BLaER1 (cell line): ENCODE measurements at regions not wholly inside any gene's neighbourhood (a gene's known extent, or its start where the extent isn't known, plus 50 kb on each side); places are given as distances from the start of the nearest gene placed in this dataset.

Experiments
- H3K27ac ChIP-seq: shearing (Covaris generic); formaldehyde crosslinking; 2 replicates; pipeline ENCODE4 v1.8.1; 2022
- H3K27me3 ChIP-seq: shearing (Covaris generic); formaldehyde crosslinking; 2 replicates; pipeline ENCODE4 v1.8.1; 2022
- H3K36me3 ChIP-seq: shearing (Covaris generic); formaldehyde crosslinking; 2 replicates; pipeline ENCODE4 v1.8.1; 2022
- H3K4me1 ChIP-seq: shearing (Covaris generic); formaldehyde crosslinking; 2 replicates; pipeline ENCODE4 v1.8.1; 2022
- H3K4me2 ChIP-seq: shearing (Covaris generic); formaldehyde crosslinking; 2 replicates; pipeline ENCODE4 v1.8.1; 2022
- H3K4me3 ChIP-seq: shearing (Covaris generic); formaldehyde crosslinking; 2 replicates; pipeline ENCODE4 v1.8.1; 2022
- H3K9ac ChIP-seq: shearing (Covaris generic); formaldehyde crosslinking; 2 replicates; pipeline ENCODE4 v1.8.1; 2022
- H3K9me3 ChIP-seq: shearing (Covaris generic); formaldehyde crosslinking; 2 replicates; pipeline ENCODE4 v1.8.1; 2022
- H4K20me1 ChIP-seq: shearing (Covaris generic); formaldehyde crosslinking; 2 replicates; pipeline ENCODE4 v1.8.1; 2022
- Cebpa-rat ChIP-seq: shearing (Covaris generic); IDR thresholded peaks from 2 replicates; pipeline ENCODE4 v1.8.1; 2022

- Histone ChIP-seq H3K4me2 (no peak overlapping the region), H3K4me3 (no peak overlapping the region), H3K27ac (no peak overlapping the region), H3K9me3 (no peaks in the 10 kb centered on the region), H3K9ac (no peak overlapping the region), H3K36me3 (no peaks in the 10 kb centered on the region), H4K20me1 (no peaks in the 10 kb centered on the region), H3K27me3 (no peaks in the 10 kb centered on the region), H3K4me1 (no peaks in the 10 kb centered on the region)
- no peak for TF ChIP-seq Cebpa-rat
Measured at GRCh38 chr16:49012961-49013726, 268.5 kb downstream of the CBLN1 start.

- H3K27me3 ChIP-seq: no peaks in the 10 kb centered on the region
- no peak overlapping the region for H3K4me3 ChIP-seq
- H3K27ac ChIP-seq: no peak overlapping the region
- no peaks in the 10 kb centered on the region for H3K9me3 ChIP-seq
- H4K20me1 ChIP-seq: no peaks in the 10 kb centered on the region
- H3K4me2 ChIP-seq: no peak overlapping the region
- TF ChIP-seq Cebpa-rat: no peak
- H3K9ac ChIP-seq: no peak overlapping the region
- H3K36me3 ChIP-seq: no peaks in the 10 kb centered on the region
- H3K4me1 ChIP-seq: no peaks in the 10 kb centered on the region
Measured at GRCh38 chr16:49011901-49012300, 269.7 kb downstream of the CBLN1 start.

GRCh38 chr16:49010879-49011278, 270.8 kb downstream of the CBLN1 start:
- TF ChIP-seq Cebpa-rat: no peak
- H3K4me2 ChIP-seq: no peak overlapping the region
- no peak overlapping the region for H3K4me3 ChIP-seq
- no peaks in the 10 kb centered on the region for H3K9me3 ChIP-seq
- H3K27ac ChIP-seq: no peak overlapping the region
- no peaks in the 10 kb centered on the region for H4K20me1 ChIP-seq
- H3K9ac ChIP-seq: no peak overlapping the region
- no peaks in the 10 kb centered on the region for H3K4me1 ChIP-seq
- H3K36me3 ChIP-seq: no peaks in the 10 kb centered on the region
- H3K27me3 ChIP-seq: no peaks in the 10 kb centered on the region

DNA sequence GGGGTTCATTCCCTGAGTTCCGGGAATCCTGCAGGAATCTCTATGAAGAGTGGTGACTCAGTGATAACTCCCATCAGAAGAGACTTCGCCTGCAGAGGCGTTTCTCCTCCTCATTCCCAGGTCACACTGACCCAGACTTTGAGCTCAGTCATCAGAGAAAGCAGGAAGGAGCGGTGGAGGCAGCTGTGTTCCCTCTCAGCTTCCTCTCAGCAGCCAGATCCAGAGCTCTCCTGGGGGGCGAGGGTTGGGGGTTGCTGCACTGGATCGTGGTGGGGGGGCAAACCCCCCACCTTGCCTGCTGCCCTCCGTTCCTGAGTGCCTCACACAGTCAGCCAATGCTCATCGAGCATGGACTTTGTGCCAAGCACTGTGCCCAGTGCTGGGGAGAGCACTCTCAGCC, 271.2 kb downstream of the CBLN1 start:
- no peak for TF ChIP-seq Cebpa-rat
- no peak overlapping the region for H3K27ac ChIP-seq
- H4K20me1 ChIP-seq: no peaks in the 10 kb centered on the region
- H3K4me3 ChIP-seq: no peak overlapping the region
- no peaks in the 10 kb centered on the region for H3K27me3 ChIP-seq
- no peak overlapping the region for H3K9ac ChIP-seq
- no peaks in the 10 kb centered on the region for H3K9me3 ChIP-seq
- H3K4me1 ChIP-seq: no peaks in the 10 kb centered on the region
- no peaks in the 10 kb centered on the region for H3K36me3 ChIP-seq
- H3K4me2 ChIP-seq: no peak overlapping the region

GRCh38 chr16:49009204-49009603, 272.4 kb downstream of the CBLN1 start:
- no peak overlapping the region for H3K4me3 ChIP-seq
- H3K36me3 ChIP-seq: no peaks in the 10 kb centered on the region
- H3K9me3 ChIP-seq: no peaks in the 10 kb centered on the region
- no peak overlapping the region for H3K4me2 ChIP-seq
- TF ChIP-seq Cebpa-rat: no peak
- H4K20me1 ChIP-seq: no peaks in the 10 kb centered on the region
- no peak overlapping the region for H3K9ac ChIP-seq
- H3K4me1 ChIP-seq: no peaks in the 10 kb centered on the region
- no peaks in the 10 kb centered on the region for H3K27me3 ChIP-seq
- H3K27ac ChIP-seq: no peak overlapping the region

- Histone ChIP-seq H3K4me1 (no peaks in the 10 kb centered on the region), H3K36me3 (no peaks in the 10 kb centered on the region), H3K9me3 (no peaks in the 10 kb centered on the region), H3K4me3 (no peak overlapping the region), H3K27me3 (no peaks in the 10 kb centered on the region), H3K9ac (no peak overlapping the region), H3K27ac (no peak overlapping the region), H3K4me2 (no peak overlapping the region), H4K20me1 (no peaks in the 10 kb centered on the region)
- TF ChIP-seq Cebpa-rat: no peak
Measured at GRCh38 chr16:49003992-49004391, 277.6 kb downstream of the CBLN1 start.

- H3K4me1 ChIP-seq: no peaks in the 10 kb centered on the region
- no peak for TF ChIP-seq Cebpa-rat
- no peaks in the 10 kb centered on the region for H4K20me1 ChIP-seq
- H3K36me3 ChIP-seq: no peaks in the 10 kb centered on the region
- H3K27me3 ChIP-seq: no peaks in the 10 kb centered on the region
- H3K9me3 ChIP-seq: no peaks in the 10 kb centered on the region
- H3K4me2 ChIP-seq: no peak overlapping the region
- no peak overlapping the region for H3K4me3 ChIP-seq
- H3K27ac ChIP-seq: no peak overlapping the region
- H3K9ac ChIP-seq: no peak overlapping the region
Measured at GRCh38 chr16:49003022-49003421, 278.6 kb downstream of the CBLN1 start.

GRCh38 chr16:49000594-49000993, 281.0 kb downstream of the CBLN1 start:
- no peak for TF ChIP-seq Cebpa-rat
- Histone ChIP-seq H3K9ac (no peak overlapping the region), H3K27me3 (no peaks in the 10 kb centered on the region), H3K4me3 (no peak overlapping the region), H3K4me2 (no peak overlapping the region), H3K4me1 (no peaks in the 10 kb centered on the region), H3K36me3 (no peaks in the 10 kb centered on the region), H3K9me3 (no peaks in the 10 kb centered on the region), H3K27ac (no peak overlapping the region), H4K20me1 (no peaks in the 10 kb centered on the region)

DNA sequence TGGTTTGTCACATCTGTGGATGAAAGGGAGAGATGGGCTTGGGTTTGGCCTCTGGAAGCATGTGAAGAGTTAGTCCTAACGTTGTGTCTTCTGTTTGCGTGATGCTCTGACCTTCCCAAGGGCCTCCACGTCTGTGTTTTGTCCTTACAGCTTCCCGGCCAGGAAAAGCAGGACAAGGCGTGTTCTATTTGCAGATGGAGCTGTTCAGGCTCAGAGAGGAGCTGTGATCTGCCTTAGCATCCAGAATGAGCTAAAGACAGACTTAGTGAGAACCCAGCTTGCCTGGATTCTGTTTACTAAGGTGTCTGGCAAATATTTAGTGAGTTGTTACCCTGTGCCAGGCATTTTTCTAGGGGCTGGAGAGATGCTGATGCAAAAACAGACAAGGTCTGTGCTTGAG, 282.1 kb downstream of the CBLN1 start:
- no peak for TF ChIP-seq Cebpa-rat

GRCh38 chr16:48999044-48999443, 282.6 kb downstream of the CBLN1 start:
- Histone ChIP-seq H3K4me2 (no peak overlapping the region), H3K36me3 (no peaks in the 10 kb centered on the region)

More for the DNA sequence above, 282.1 kb downstream of the CBLN1 start:
- Histone ChIP-seq H3K36me3 (no peaks in the 10 kb centered on the region), H3K27me3 (no peaks in the 10 kb centered on the region), H3K9ac (no peak overlapping the region), H4K20me1 (no peaks in the 10 kb centered on the region), H3K27ac (no peak overlapping the region), H3K4me2 (no peak overlapping the region), H3K9me3 (no peaks in the 10 kb centered on the region), H3K4me1 (no peaks in the 10 kb centered on the region), H3K4me3 (no peak overlapping the region)

GRCh38 chr16:48997946-48998345, 283.7 kb downstream of the CBLN1 start:
- TF ChIP-seq Cebpa-rat: no peak
- H3K9me3 ChIP-seq: no peaks in the 10 kb centered on the region

More at GRCh38 chr16:48999044-48999443, 282.6 kb downstream of the CBLN1 start:
- Histone ChIP-seq H3K9me3 (no peaks in the 10 kb centered on the region), H3K4me1 (no peaks in the 10 kb centered on the region), H3K4me3 (no peak overlapping the region), H3K9ac (no peak overlapping the region), H3K27ac (no peak overlapping the region), H3K27me3 (no peaks in the 10 kb centered on the region), H4K20me1 (no peaks in the 10 kb centered on the region)
- TF ChIP-seq Cebpa-rat: no peak

More at GRCh38 chr16:48997946-48998345, 283.7 kb downstream of the CBLN1 start:
- Histone ChIP-seq H3K36me3 (no peaks in the 10 kb centered on the region), H3K4me1 (no peaks in the 10 kb centered on the region), H4K20me1 (no peaks in the 10 kb centered on the region), H3K27ac (no peak overlapping the region), H3K4me3 (no peak overlapping the region), H3K9ac (no peak overlapping the region), H3K4me2 (no peak overlapping the region), H3K27me3 (no peaks in the 10 kb centered on the region)
